ENCODE measurements at regions not wholly inside any gene's neighbourhood (a gene's known extent, or its start where the extent isn't known, plus 50 kb on each side); places are given as distances from the start of the nearest gene placed in this dataset.

DNA sequence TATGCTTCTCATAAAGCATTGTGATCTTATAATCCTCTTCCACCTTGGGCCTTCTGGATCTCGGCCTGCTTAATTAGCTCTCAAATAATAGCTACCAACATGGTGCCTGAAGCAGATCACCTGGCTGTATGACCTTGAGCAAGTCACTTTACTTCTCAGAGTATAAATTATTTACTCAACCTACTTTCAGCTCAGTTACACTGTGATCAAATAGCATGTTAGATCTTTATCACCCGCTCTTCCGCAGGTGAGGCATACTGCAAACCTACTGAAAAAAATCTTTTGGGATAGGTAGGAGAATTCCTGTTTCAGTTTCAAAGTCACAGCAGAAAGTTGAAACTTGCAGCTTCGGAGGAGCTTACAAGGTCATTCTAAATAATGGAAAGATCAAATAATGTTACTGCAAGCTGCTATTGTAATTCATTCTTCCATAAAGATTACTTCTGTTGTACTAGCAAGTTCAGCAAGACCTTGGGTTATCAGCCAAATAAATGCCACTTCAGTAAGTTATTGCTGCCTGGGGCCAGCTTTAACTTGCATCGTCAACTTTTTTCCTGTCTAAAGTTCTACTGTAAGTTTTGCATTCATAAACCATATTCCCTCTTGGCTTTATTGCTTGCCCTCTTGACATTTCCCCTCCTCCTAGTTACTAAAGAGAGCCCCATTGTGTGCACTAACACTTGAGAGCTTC is 268.4 kb upstream of the ATP11B start:
- peak; percentile 6 for DNase-seq

GRCh38 chr3:182525766-182526374 is 267.4 kb upstream of the ATP11B start:
- DNase-seq = no peak

- DNase-seq = no peak
These were observed 265.6 kb upstream of the ATP11B start for GRCh38 chr3:182527745-182528144.

DNA sequence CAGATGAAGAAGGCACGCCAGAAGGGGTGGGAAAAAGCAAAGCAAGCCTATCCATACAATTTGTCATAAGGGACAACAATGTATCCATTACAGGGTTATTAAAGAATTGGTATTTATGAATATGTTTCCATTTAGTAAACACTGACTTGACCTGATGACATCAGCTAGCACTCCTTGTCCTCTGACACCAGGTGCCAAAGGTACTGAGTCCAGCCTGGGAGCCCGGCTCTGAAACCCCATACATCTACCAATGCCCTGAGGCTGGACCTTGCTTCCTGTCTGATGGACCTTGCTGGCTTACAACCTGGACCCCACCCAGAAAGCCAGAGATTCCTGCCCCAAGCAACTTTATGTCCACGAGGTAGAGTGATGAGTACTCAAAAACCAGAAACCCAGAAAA is 263.0 kb upstream of the ATP11B start:
- no peak for DNase-seq

DNA sequence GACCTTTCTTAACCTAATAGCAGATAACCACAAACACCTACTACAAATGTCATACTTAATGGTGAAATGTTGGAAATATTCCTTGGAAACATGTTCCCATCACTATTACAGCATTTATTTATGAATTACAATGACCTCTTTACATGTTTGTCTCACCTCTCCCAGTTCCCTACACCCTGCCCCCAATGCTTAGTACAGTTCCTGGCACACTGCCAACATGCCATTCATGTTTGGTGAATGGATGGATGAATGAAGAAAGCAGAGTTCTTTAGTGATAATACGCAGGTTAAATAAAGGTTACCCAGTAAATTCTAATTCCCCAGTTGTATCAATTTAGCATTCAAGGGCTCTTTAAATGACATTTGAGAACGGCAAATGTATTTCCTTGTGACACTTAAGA is 259.9 kb upstream of the ATP11B start:
- peak; percentile 74 for DNase-seq

GRCh38 chr3:182544542-182544941 is 248.8 kb upstream of the ATP11B start:
- no peak for DNase-seq

- no peak for DNase-seq
These were observed 231.0 kb upstream of the ATP11B start for GRCh38 chr3:182562274-182562673.

- DNase-seq = no peak
These were observed 227.1 kb upstream of the ATP11B start for GRCh38 chr3:182565916-182566796.

DNA sequence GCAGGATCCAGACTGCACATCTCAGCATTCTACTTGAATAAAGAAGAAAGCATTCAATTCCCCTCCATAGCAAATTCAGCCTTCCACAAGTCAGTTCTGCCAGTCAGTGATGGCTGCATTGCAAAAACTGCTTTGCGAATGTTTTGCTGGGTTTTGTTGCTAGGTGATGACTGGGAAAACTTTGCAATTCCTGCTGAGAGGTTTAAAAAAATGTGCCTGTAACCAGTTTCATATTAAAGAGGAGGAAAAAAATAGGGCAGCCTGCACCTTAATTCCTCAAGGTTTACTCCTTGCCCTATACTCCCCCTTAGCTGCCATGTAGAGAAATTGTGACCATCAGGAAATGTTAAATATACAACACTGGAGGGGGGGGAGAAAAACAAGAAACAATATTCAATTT is 225.6 kb upstream of the ATP11B start:
- peak; percentile 55 for DNase-seq

GRCh38 chr3:182568261-182568660 is 225.0 kb upstream of the ATP11B start:
- no peak for DNase-seq

GRCh38 chr3:182568876-182569275 is 224.4 kb upstream of the ATP11B start:
- no peak for DNase-seq

DNA sequence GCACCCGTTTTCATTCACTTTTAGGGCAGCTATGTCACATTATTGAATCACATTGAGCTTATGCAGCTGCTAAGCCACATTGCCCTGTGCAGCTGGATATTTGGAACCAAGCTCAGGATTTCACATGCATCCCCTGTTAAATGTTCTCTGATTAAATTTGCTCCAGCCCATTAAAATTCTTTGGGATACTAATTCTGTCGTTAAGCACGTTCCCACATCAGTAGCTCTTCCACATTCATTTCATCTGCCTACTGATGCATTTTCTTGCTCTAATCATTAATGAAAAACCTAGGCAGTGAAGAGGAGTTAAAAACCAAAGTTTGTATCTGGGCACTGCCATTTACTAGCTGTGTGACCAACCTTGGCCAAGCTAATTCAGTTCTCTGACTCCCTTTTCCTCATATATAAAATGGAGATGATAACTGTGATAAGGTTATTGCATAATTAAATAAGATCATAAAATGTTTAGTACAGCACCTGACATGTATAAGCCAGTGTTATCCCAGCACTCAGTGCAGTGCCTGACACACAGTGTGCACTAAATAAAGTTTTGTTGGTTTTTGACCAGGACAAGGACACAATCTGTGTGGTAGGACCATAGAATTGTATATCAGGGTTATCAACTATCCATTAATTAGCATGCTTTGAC is 222.2 kb upstream of the ATP11B start:
- no peak for DNase-seq

- DNase-seq = no peak
These were observed 217.4 kb upstream of the ATP11B start for GRCh38 chr3:182575941-182576340.

GRCh38 chr3:182583545-182583944 is 209.8 kb upstream of the ATP11B start:
- DNase-seq = peak; percentile 22

DNA sequence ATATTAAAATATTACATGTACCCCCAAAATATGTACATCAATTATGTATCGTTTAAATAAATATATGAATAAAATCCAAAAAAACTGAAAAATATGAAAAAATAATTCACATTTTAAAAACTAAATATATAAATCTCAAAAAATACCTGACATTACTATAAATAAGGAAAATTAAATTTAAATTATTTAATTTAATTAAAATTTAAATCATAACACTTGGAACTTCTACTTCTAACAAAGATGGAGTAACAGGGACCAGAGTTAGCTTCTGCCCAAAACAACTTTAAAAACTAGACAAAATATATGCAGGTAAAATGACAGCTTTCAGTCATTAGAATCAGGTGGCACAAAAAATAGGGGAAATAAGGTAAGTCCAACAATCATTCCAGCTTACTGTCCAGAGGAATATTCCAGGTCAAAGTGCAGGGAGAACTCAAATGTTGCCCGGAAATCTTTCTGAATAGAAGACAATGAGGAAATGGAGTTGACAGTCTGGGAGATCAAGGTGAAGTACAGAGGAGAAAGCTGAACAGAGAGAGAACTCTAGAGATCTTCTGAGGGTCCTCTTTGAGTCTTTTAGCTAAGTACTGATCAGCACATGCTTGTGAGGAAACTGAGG is 207.7 kb upstream of the ATP11B start:
- peak; percentile 30 for DNase-seq

- peak; percentile 42 for DNase-seq
These were observed 200.6 kb upstream of the ATP11B start for GRCh38 chr3:182592747-182593146.

DNA sequence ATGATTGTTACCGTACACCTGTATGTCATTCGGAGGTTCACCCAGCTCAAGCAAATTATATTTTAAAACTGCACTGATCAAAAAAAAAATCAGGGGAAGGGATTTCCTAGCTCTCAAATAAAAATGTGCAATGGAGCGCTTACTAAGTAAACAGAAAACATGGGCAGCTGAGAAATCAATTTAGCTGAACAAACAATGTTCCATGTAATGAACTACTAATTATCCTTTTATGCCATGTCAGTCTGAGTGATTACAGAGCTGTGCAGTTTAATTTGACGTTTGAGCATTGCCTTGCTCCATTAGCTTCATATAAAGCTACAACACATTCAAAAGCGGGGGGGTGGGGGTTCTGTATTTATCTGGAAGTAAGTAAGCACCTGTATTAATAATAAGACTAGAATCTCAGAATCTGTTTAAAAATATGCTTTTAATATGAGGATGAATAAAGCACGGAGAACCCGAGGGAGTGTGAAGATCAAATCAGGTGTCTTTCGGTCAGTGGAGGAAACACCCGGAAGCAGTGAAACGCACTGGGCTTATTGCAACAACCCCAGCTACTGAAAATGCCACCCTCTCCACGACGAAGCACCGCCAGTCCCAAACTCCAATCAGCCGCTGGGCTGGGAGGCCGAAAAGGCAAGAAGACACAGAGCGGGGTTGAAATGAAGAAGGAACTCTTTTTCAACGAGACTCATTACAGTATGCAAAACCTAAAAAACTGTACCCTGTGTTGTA is 196.5 kb upstream of the ATP11B start:
- peak; percentile 71 for DNase-seq

DNA sequence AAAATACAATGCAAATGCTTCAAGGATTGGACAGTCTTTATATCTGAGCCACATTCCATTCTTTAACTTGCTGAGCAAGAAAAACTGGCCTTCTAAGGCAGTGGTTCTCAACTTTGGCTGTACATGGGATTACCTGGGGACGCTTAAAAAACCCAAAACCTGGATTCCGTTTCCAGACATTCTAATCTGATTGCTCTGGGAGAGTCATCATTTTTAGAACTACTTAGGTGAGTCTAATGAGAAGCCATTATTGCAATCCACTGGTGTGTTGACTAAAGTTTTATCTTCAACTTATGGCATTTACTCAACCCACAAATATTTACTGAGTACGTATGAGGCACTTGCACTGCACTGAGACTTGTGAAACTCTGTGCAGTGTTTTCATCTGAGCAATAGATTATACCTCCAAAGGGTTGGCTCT is 195.7 kb upstream of the ATP11B start:
- peak; percentile 36 for DNase-seq

DNA sequence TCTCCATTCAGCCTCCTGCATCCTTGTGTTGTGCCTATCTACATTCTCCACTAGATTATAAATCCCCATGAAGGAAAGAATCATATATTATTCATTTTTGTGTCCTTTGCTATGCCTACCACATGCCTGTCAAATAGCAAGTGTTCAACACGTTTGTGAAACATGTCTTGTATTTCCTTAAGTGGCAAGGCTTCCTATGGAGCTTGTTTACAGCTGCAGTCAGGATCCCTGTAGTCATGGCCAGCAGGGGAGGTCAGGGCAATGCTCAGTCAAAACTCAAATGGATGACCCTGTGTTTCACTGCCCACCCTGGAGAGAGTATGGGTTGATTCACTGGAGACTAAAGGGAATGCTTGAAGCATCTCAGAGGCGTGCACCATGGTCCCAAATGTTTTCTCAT is 191.7 kb upstream of the ATP11B start:
- no peak for DNase-seq

- no peak for DNase-seq
These were observed 189.8 kb upstream of the ATP11B start for GRCh38 chr3:182603501-182603900.

DNA sequence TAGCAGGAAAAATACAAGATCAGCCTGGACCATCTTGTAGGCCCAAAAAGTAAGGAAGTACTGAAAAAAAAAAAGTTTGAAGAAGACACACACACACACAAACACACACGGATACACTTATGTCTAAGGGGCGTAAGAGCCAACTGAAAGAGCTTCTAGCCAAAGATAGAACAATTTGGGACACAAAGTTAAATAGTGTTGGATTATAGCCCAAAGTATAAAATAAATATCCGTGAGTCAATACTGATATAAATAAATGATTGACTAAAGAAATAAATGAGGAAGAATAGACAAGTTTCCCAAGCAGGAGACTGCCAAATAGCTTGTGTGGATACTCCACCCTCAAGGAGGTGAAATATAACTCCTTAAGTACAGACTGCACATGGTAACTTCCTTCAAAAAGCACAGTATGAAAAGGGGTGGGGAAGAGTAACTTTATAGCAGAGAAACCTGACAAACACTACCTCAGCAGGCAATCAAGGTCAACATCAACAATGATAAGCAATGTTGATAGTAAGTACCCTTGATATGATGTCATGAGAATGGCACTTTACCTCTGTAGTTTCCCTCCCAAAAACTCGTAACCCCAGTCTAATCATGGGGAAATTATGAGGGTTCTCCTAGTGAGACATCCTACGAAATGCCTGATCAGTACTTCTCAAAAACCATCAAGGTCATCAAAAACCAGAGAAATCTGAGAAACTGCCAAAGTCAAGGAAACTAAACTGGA is 187.3 kb upstream of the ATP11B start:
- no peak for DNase-seq
